Activated CD4-positive, alpha-beta T cell treated with anti-CD3 and anti-CD28 coated beads for 24 hours (primary cell): ENCODE measurements at regions not wholly inside any gene's neighbourhood (a gene's known extent, or its start where the extent isn't known, plus 50 kb on each side); places are given as distances from the start of the nearest gene placed in this dataset.
A peak's percentile ranks its signal among the peaks of the same experiment; 100 is the strongest.
"Not testable (repeated sequence)": the region's sequence is repeated elsewhere in the genome, so short reads cannot be mapped to it uniquely, and the experiment has no call there.

Experiments used
- DNase-seq, 2 donors: peaks; one replicate each; pipeline ENCODE4 v3.0.0-alpha.2; 2020; ENCODE audit warnings: low read depth in 2 of 2

- DNase-seq: no peak
These were observed 141.3 kb downstream of the PSAT1 start for GRCh38 chr9:78438211-78438610.

GRCh38 chr9:78438780-78439179 is 141.9 kb downstream of the PSAT1 start:
- no peak for DNase-seq

GRCh38 chr9:78439190-78439865 is 142.4 kb downstream of the PSAT1 start:
- peak; percentile 46 to 53 for DNase-seq

GRCh38 chr9:78439866-78440830 is 143.2 kb downstream of the PSAT1 start:
- no peak for DNase-seq

GRCh38 chr9:78441396-78441795 is 144.5 kb downstream of the PSAT1 start:
- DNase-seq: no peak

GRCh38 chr9:78441822-78442431 is 145.0 kb downstream of the PSAT1 start:
- DNase-seq: no peak

GRCh38 chr9:78442577-78442976 is 145.7 kb downstream of the PSAT1 start:
- DNase-seq: not testable (repeated sequence)

GRCh38 chr9:78443946-78444345 is 147.0 kb downstream of the PSAT1 start:
- no peak for DNase-seq

- DNase-seq: no peak
These were observed 152.2 kb downstream of the PSAT1 start for GRCh38 chr9:78448960-78449673.

- DNase-seq: no peak
These were observed 156.5 kb downstream of the PSAT1 start for GRCh38 chr9:78453450-78453849.

- DNase-seq: no peak
These were observed 165.7 kb downstream of the PSAT1 start for GRCh38 chr9:78462611-78463010.

- DNase-seq: no peak
These were observed 166.8 kb downstream of the PSAT1 start for GRCh38 chr9:78463750-78464149.

- DNase-seq: no peak
These were observed 171.3 kb downstream of the PSAT1 start for GRCh38 chr9:78468231-78468630.

GRCh38 chr9:78468974-78469576 is 172.2 kb downstream of the PSAT1 start:
- DNase-seq: no peak

GRCh38 chr9:78470216-78470615 is 173.3 kb downstream of the PSAT1 start:
- DNase-seq: no peak

GRCh38 chr9:78470741-78471140 is 173.8 kb downstream of the PSAT1 start:
- DNase-seq: no peak

- DNase-seq: no peak
These were observed 175.2 kb downstream of the PSAT1 start for GRCh38 chr9:78472111-78472510.

GRCh38 chr9:78479441-78479840 is 182.5 kb downstream of the PSAT1 start:
- no peak for DNase-seq

- DNase-seq: no peak
These were observed 189.7 kb downstream of the PSAT1 start for GRCh38 chr9:78486661-78487060.

GRCh38 chr9:78490231-78490630 is 193.3 kb downstream of the PSAT1 start:
- DNase-seq: no peak

- DNase-seq: no peak
These were observed 194.5 kb downstream of the PSAT1 start for GRCh38 chr9:78491402-78491801.
